ENCODE measurements at regions not wholly inside any gene's neighbourhood (a gene's known extent, or its start where the extent isn't known, plus 50 kb on each side); places are given as distances from the start of the nearest gene placed in this dataset.
"Not testable (repeated sequence)": the region's sequence is repeated elsewhere in the genome, so short reads cannot be mapped to it uniquely, and the experiment has no call there.

GRCh38 chr1:182259229-182259872 lies 132.2 kb downstream of the GLUL start:
- no peak for DNase-seq

GRCh38 chr1:182257369-182258063 lies 134.1 kb downstream of the GLUL start:
- DNase-seq: no peak

GRCh38 chr1:182256931-182257330 lies 134.7 kb downstream of the GLUL start:
- DNase-seq: no peak

GRCh38 chr1:182255494-182255893 lies 136.1 kb downstream of the GLUL start:
- DNase-seq: no peak

- DNase-seq: no peak
Observed at GRCh38 chr1:182253319-182253860, 138.2 kb downstream of the GLUL start.

GRCh38 chr1:182251561-182251960 lies 140.0 kb downstream of the GLUL start:
- DNase-seq: no peak

GRCh38 chr1:182249201-182249676 lies 142.4 kb downstream of the GLUL start:
- no peak for DNase-seq

GRCh38 chr1:182248721-182249120 lies 142.9 kb downstream of the GLUL start:
- DNase-seq: no peak

- not testable (repeated sequence) for DNase-seq
Observed at GRCh38 chr1:182247813-182248212, 143.8 kb downstream of the GLUL start.

GRCh38 chr1:182246783-182247182 lies 144.8 kb downstream of the GLUL start:
- DNase-seq: no peak

GRCh38 chr1:182245040-182245439 lies 146.6 kb downstream of the GLUL start:
- DNase-seq: no peak

- DNase-seq: no peak
Observed at GRCh38 chr1:182244451-182244850, 147.1 kb downstream of the GLUL start.

GRCh38 chr1:182242641-182243040 lies 148.9 kb downstream of the GLUL start:
- no peak for DNase-seq

GRCh38 chr1:182240085-182240484 lies 151.5 kb downstream of the GLUL start:
- DNase-seq: no peak

- no peak for DNase-seq
Observed at GRCh38 chr1:182238421-182238820, 153.2 kb downstream of the GLUL start.

- no peak for DNase-seq
Observed at GRCh38 chr1:182237329-182237728, 154.3 kb downstream of the GLUL start.

GRCh38 chr1:182236651-182237077 lies 154.9 kb downstream of the GLUL start:
- no peak for DNase-seq

- peak; percentile 38 for DNase-seq
Observed at GRCh38 chr1:182235952-182236650, 155.5 kb downstream of the GLUL start.

- DNase-seq: no peak
Observed at GRCh38 chr1:182235604-182235951, 156.0 kb downstream of the GLUL start.

- DNase-seq: peak; percentile 64
Observed at GRCh38 chr1:182229921-182230491, 161.6 kb downstream of the GLUL start.

GRCh38 chr1:182229451-182229850 lies 162.1 kb downstream of the GLUL start:
- DNase-seq: no peak

GRCh38 chr1:182227864-182228547 lies 163.6 kb downstream of the GLUL start:
- DNase-seq: no peak

GRCh38 chr1:182226618-182227017 lies 165.0 kb downstream of the GLUL start:
- DNase-seq: no peak

Data from NCI-H1417 treated with DMSO at 0.1 percent for 48 hours (cell line).